H1 (cell line): ENCODE measurements at regions not wholly inside any gene's neighbourhood (a gene's known extent, or its start where the extent isn't known, plus 50 kb on each side); places are given as distances from the start of the nearest gene placed in this dataset.

ENCODE experiments used
- CTCF ChIA-PET: fragments of 300-600 bp; sonication (Branson Sonifier 250); formaldehyde crosslinking; loops from one replicate; lab custom pipeline; 2021; ENCODE audit not compliant: partially characterized antibody; lab: Charles Lee
- POLR2A ChIA-PET: fragments of 300-600 bp; sonication (Branson Sonifier 250); formaldehyde crosslinking; loops from one replicate; lab custom pipeline; 2021; ENCODE audit warnings: inconsistent platforms; ENCODE audit not compliant: partially characterized antibody; lab: Charles Lee
- DNase-seq, 2 experiments: peaks; one replicate each; pipeline versions ENCODE4 v3.0.0 to v3.0.0-alpha.2; 2010 to 2022; ENCODE audit warnings: low spot score in 2 of 2, low read depth in 1 of 2, mixed read lengths in 1 of 2
- FAIRE-seq: peaks from 2 replicates; lab custom pipeline; 2011; peaks lifted over from hg19 to GRCh38; lab: Jason Lieb, UNC
- H2AFZ ChIP-seq: 2 replicates; pipeline ENCODE4 v1.8.1; 2012; ENCODE audit warnings: low read length, inconsistent platforms
- H2AK5ac ChIP-seq: 2 replicates; pipeline ENCODE4 v1.6.1; 2013; ENCODE audit warnings: low read depth, low read length
- H2BK120ac ChIP-seq: replicated peaks from 2 replicates; pipeline ENCODE3; 2013; ENCODE audit warnings: low read depth, low read length, inconsistent platforms
- H2BK12ac ChIP-seq: 2 replicates; pipeline ENCODE4 v1.6.1; 2013; ENCODE audit warnings: low read depth, low read length
- H2BK15ac ChIP-seq: 2 replicates; pipeline ENCODE4 v1.6.1; 2013; ENCODE audit warnings: low read length
- H2BK20ac ChIP-seq: 2 replicates; pipeline ENCODE4 v1.6.1; 2013; ENCODE audit warnings: low read length
- H2BK5ac ChIP-seq: 2 replicates; pipeline ENCODE4 v1.6.1; 2013; ENCODE audit warnings: low read depth, low read length
- H3K14ac ChIP-seq: 2 replicates; pipeline ENCODE4 v1.6.1; 2013; ENCODE audit warnings: inconsistent platforms; ENCODE audit not compliant: insufficient read length
- H3K18ac ChIP-seq: 2 replicates; pipeline ENCODE4 v1.6.1; 2013; ENCODE audit warnings: low read length; ENCODE audit errors: extremely low read depth
- H3K23ac ChIP-seq: 2 replicates; pipeline ENCODE4 v1.6.1; 2013; ENCODE audit warnings: inconsistent platforms; ENCODE audit not compliant: insufficient read length
- H3K23me2 ChIP-seq: 2 replicates; pipeline ENCODE4 v1.6.1; 2013; ENCODE audit warnings: low read depth, low read length
- H3K27ac ChIP-seq: 2 replicates; pipeline ENCODE4 v1.6.1; 2011; ENCODE audit warnings: low read depth, low read length, inconsistent platforms
- H3K27me3 ChIP-seq, 4 experiments: replicated peaks in 1 of 4; 1 replicate in 1 of 4; 2 replicates in 3 of 4; pipeline versions ENCODE4 v1.6.1 to v1.8.1; 2011 to 2013; ENCODE audit warnings: low read length in 3 of 4, mild to moderate bottlenecking in 3 of 4, inconsistent platforms in 2 of 4, mixed read lengths in 2 of 4, moderate library complexity in 1 of 4; ENCODE audit not compliant: control insufficient read depth in 3 of 4, insufficient read depth in 3 of 4; ENCODE audit errors: extremely low read depth in 1 of 4
- H3K36me3 ChIP-seq, 4 experiments: 2 replicates each; pipeline versions ENCODE4 v1.6.1 to v1.8.1; 2011 to 2013; ENCODE audit warnings: mild to moderate bottlenecking in 4 of 4, low read length in 3 of 4, moderate library complexity in 2 of 4, control low read depth in 1 of 4, inconsistent platforms in 1 of 4; ENCODE audit not compliant: insufficient read depth in 4 of 4, control insufficient read depth in 2 of 4
- H3K4ac ChIP-seq: replicated peaks from 2 replicates; pipeline ENCODE3; 2013; ENCODE audit warnings: low read length, low read depth, mixed read lengths, inconsistent platforms; ENCODE audit not compliant: insufficient read length
- H3K4me1 ChIP-seq, 4 experiments: replicated peaks in 1 of 4; 1 replicate in 1 of 4; 2 replicates in 3 of 4; pipeline versions ENCODE4 v1.6.1 to v1.8.1; 2011 to 2013; ENCODE audit warnings: low read length in 3 of 4, inconsistent platforms in 2 of 4, mixed read lengths in 1 of 4; ENCODE audit not compliant: insufficient read depth in 4 of 4, control insufficient read depth in 3 of 4
- H3K4me2 ChIP-seq, 2 experiments: 2 replicates each; pipeline versions ENCODE4 v1.6.1 to v1.8.1; 2011 to 2013; ENCODE audit warnings: low read depth in 2 of 2, low read length in 2 of 2, control low read depth in 1 of 2, inconsistent platforms in 1 of 2, mild to moderate bottlenecking in 1 of 2; ENCODE audit not compliant: insufficient read depth in 1 of 2
- H3K4me3 ChIP-seq, 4 experiments: fragments of 200-600, 300-600 bp in 1 of 4; sonication (generic), shearing (Covaris generic), sonication (Bioruptor Twin) in 1 of 4; 2 replicates each; pipeline versions ENCODE4 v1.5.1 to v1.8.1; 2011 to 2016; ENCODE audit warnings: low read length in 4 of 4, low read depth in 3 of 4, control low read depth in 2 of 4, inconsistent platforms in 2 of 4, mild to moderate bottlenecking in 2 of 4, mixed read lengths in 1 of 4, moderate library complexity in 1 of 4; ENCODE audit not compliant: insufficient read depth in 2 of 4; ENCODE audit errors: extremely low read depth in 1 of 4
- H3K56ac ChIP-seq: replicated peaks from 2 replicates; pipeline ENCODE3; 2013; ENCODE audit warnings: low read depth, mild to moderate bottlenecking, mixed read lengths, low read length, inconsistent platforms; ENCODE audit not compliant: insufficient read length
- H3K79me1 ChIP-seq: 2 replicates; pipeline ENCODE4 v1.6.1; 2013; ENCODE audit warnings: low read depth, low read length, control low read depth
- H3K79me2 ChIP-seq, 2 experiments: 2 replicates each; pipeline versions ENCODE4 v1.6.1 to v1.8.1; 2012 to 2013; ENCODE audit warnings: low read length in 2 of 2, mild to moderate bottlenecking in 2 of 2, inconsistent platforms in 1 of 2; ENCODE audit not compliant: insufficient read depth in 2 of 2, control insufficient read depth in 1 of 2
- H3K9ac ChIP-seq, 4 experiments: replicated peaks in 1 of 4; 1 replicate in 1 of 4; 2 replicates in 3 of 4; pipeline versions ENCODE4 v1.6.1 to v1.8.1; 2011 to 2013; ENCODE audit warnings: low read depth in 3 of 4, low read length in 3 of 4, control low read depth in 2 of 4, mild to moderate bottlenecking in 2 of 4, moderate library complexity in 2 of 4, inconsistent platforms in 1 of 4; ENCODE audit errors: extremely low read depth in 1 of 4
- H3K9me3 ChIP-seq, 2 experiments: 2 replicates each; pipeline versions ENCODE4 v1.6.1 to v1.8.1; 2012 to 2013; ENCODE audit warnings: mild to moderate bottlenecking in 2 of 2, moderate library complexity in 2 of 2, control low read depth in 1 of 2, inconsistent platforms in 1 of 2, low read depth in 1 of 2, low read length in 1 of 2, mixed read lengths in 1 of 2; ENCODE audit not compliant: insufficient read depth in 2 of 2
- H4K20me1 ChIP-seq, 2 experiments: replicated peaks in 1 of 2; 2 replicates each; pipeline versions ENCODE3 to v1.8.1; 2011 to 2013; ENCODE audit warnings: inconsistent platforms in 2 of 2, low read length in 2 of 2, mild to moderate bottlenecking in 1 of 2; ENCODE audit not compliant: insufficient read depth in 2 of 2, control insufficient read depth in 1 of 2
- H4K5ac ChIP-seq: 2 replicates; pipeline ENCODE4 v1.6.1; 2013; ENCODE audit warnings: low read length, low read depth, mixed read lengths, inconsistent platforms; ENCODE audit not compliant: insufficient read length
- H4K8ac ChIP-seq: 2 replicates; pipeline ENCODE4 v1.8.0; 2013; ENCODE audit warnings: mild to moderate bottlenecking, moderate library complexity, low read length, inconsistent platforms; ENCODE audit not compliant: insufficient read depth; ENCODE audit errors: extremely low read depth
- H4K91ac ChIP-seq: replicated peaks from 2 replicates; pipeline ENCODE3; 2013; ENCODE audit warnings: low read length, mixed read lengths, inconsistent platforms; ENCODE audit not compliant: insufficient read length
- BCL11A ChIP-seq, 2 experiments: IDR thresholded peaks; one replicate each; pipeline ENCODE4 v1.6.1; 2011; ENCODE audit warnings: low read depth in 2 of 2, low read length in 2 of 2, mild to moderate bottlenecking in 2 of 2
- BRCA1 ChIP-seq: IDR thresholded peaks from 2 replicates; pipeline ENCODE4 v1.6.1; 2012; ENCODE audit warnings: low read depth, low read length, improper control_type of control experiment
- CEBPB ChIP-seq: IDR thresholded peaks from 2 replicates; pipeline ENCODE4 v1.6.1; 2012; ENCODE audit warnings: low read depth, low read length
- CTBP2 ChIP-seq: IDR thresholded peaks from 2 replicates; pipeline ENCODE4 v1.7.0; 2011; ENCODE audit warnings: borderline replicate concordance, mild to moderate bottlenecking, moderate library complexity, mixed read lengths, low read length; ENCODE audit not compliant: insufficient read depth, insufficient read length
- EGR1 ChIP-seq: IDR thresholded peaks from 2 replicates; pipeline ENCODE4 v1.6.1; 2011; ENCODE audit warnings: low read depth, low read length, borderline replicate concordance
- EP300 ChIP-seq, 2 experiments: IDR thresholded peaks; 1 replicate in 1 of 2; 2 replicates in 1 of 2; pipeline ENCODE4 v1.6.1; 2011 to 2012; ENCODE audit warnings: low read depth in 2 of 2, low read length in 2 of 2, mild to moderate bottlenecking in 2 of 2, borderline replicate concordance in 1 of 2, inconsistent platforms in 1 of 2, moderate library complexity in 1 of 2
- EZH2 ChIP-seq: fragments of 200-600 bp; sonication (generic); IDR thresholded peaks from 2 replicates; pipeline ENCODE4 v1.7.1; 2012; ENCODE audit warnings: low read depth, mild to moderate bottlenecking, moderate library complexity, low read length, inconsistent platforms; ENCODE audit not compliant: severe bottlenecking
- FOSL1 ChIP-seq: IDR thresholded peaks from 2 replicates; pipeline ENCODE4 v1.6.1; 2011; ENCODE audit warnings: mild to moderate bottlenecking, low read depth, low read length, moderate library complexity; ENCODE audit not compliant: insufficient read depth
- GABPA ChIP-seq: IDR thresholded peaks from 2 replicates; pipeline ENCODE4 v1.6.1; 2011; ENCODE audit warnings: mild to moderate bottlenecking, low read length, moderate library complexity, borderline replicate concordance; ENCODE audit not compliant: insufficient read depth
- MAFK ChIP-seq: IDR thresholded peaks from 2 replicates; pipeline ENCODE4 v1.6.1; 2012; ENCODE audit warnings: low read depth, mild to moderate bottlenecking, improper control_type of control experiment, low read length
- RFX5 ChIP-seq: IDR thresholded peaks from 2 replicates; pipeline ENCODE4 v1.6.1; 2011; ENCODE audit warnings: low read depth, low read length, improper control_type of control experiment, borderline replicate concordance
- SP2 ChIP-seq: IDR thresholded peaks from 2 replicates; pipeline ENCODE4 v1.6.1; 2012; ENCODE audit warnings: mild to moderate bottlenecking, low read length, inconsistent platforms
- WGBS, 2 experiments: shearing (Covaris generic) in 1 of 2; methylation state at CpG; one replicate each; pipeline versions ENCODE4 v1.1.6 to v1.1.7; 2013 to 2015; ENCODE audit warnings: low lambda C conversion rate in 2 of 2, mixed read lengths in 2 of 2, inconsistent platforms in 1 of 2, low coverage in 1 of 2, missing lambda C conversion rate in 1 of 2; ENCODE audit not compliant: insufficient replicate concordance in 2 of 2, insufficient coverage in 1 of 2, insufficient read length in 1 of 2; ENCODE audit errors: extremely low coverage in 1 of 2, missing lambda C conversion rate in 1 of 2; 5-methylcytosine and 5-hydroxymethylcytosine counted together

- FAIRE-seq (no peak), DNase-seq (no peak)
- Histone ChIP-seq H3K4ac (no peak overlapping the region), H2AK5ac (no peak overlapping the region), H3K79me2 (no peaks in the 10 kb centered on the region), H4K5ac (no peak overlapping the region), H3K4me3 (no peak overlapping the region), H4K91ac (no peak overlapping the region), H3K4me1 (no peaks in the 10 kb centered on the region), H2BK15ac (no peak overlapping the region), H3K9ac (no peak overlapping the region), H3K27ac (no peak overlapping the region), H3K27me3 (no peaks in the 10 kb centered on the region), H3K4me2 (no peak overlapping the region), H3K79me1 (no peaks in the 10 kb centered on the region), H3K9me3 (no peaks in the 10 kb centered on the region), H3K23me2 (no peaks in the 10 kb centered on the region), H3K18ac (no peak overlapping the region), H2BK120ac (no peak overlapping the region), H2AFZ (no peak overlapping the region), H3K56ac (no peak overlapping the region), H2BK20ac (no peak overlapping the region), H4K8ac (no peak overlapping the region), H2BK12ac (no peak overlapping the region), H4K20me1 (no peaks in the 10 kb centered on the region), H3K14ac (no peak overlapping the region), H3K23ac (no peak overlapping the region), H2BK5ac (no peak overlapping the region), H3K36me3 (no peaks in the 10 kb centered on the region)
- POLR2A ChIA-PET = no interaction called here
- CTCF ChIA-PET = interaction anchor here (1.3 kb wide), 1 partner anchor 10 kb away, joined by 3 read pairs; no protein-coding TSS in a partner anchor
- WGBS, 2 experiments = 83% methylated on average over 11 of the region's 11 CpGs; no CpG with 5 or more reads in 1 of the 2 experiments
- TF ChIP-seq CTBP2 (no peak), EP300 (IDR thresholded peaks at IDR 0.05; ENCODE audit: borderline replicate concordance in 1 of 2, low read depth in 2 of 2, low read length in 2 of 2) (no peak), MAFK (no peak), GABPA (no peak), EGR1 (no peak), CEBPB (no peak), BCL11A (IDR thresholded peaks at IDR 0.05; ENCODE audit: low read depth in 2 of 2, low read length in 2 of 2) (no peak), RFX5 (no peak), EZH2 (no peak), FOSL1 (no peak), SP2 (no peak), BRCA1 (no peak)
These were observed 68.0 kb upstream of the SIAH1 start for GRCh38 chr16:48452991-48453760.
